Lower leg skin (tissue), 4 donors: ENCODE measurements at regions not wholly inside any gene's neighbourhood (a gene's known extent, or its start where the extent isn't known, plus 50 kb on each side); places are given as distances from the start of the nearest gene placed in this dataset.

Experiments used
- DNase-seq, 2 donors: peaks; one replicate each; pipeline ENCODE4 v3.0.0-alpha.2; 2019; ENCODE audit warnings: low spot score in 2 of 2
- H3K4me3 ChIP-seq: fragments of 200-600 bp; sonication (generic); 2 replicates; pipeline ENCODE4 v1.5.1; 2017; ENCODE audit warnings: mild to moderate bottlenecking, low read depth; ENCODE audit not compliant: poor library complexity, severe bottlenecking
- CTCF ChIP-seq, 3 donors: fragments of 450-650 bp; IDR thresholded peaks; one replicate each; pipeline ENCODE4 v1.5.1; 2016; ENCODE audit warnings: antibody characterized with exemption in 3 of 3, mild to moderate bottlenecking in 3 of 3, moderate library complexity in 2 of 3
- POLR2A ChIP-seq, 2 donors: fragments of 450-650 bp; IDR thresholded peaks; one replicate each; pipeline ENCODE4 v1.6.1; 2016 to 2017; ENCODE audit warnings: antibody characterized with exemption in 2 of 2, mild to moderate bottlenecking in 1 of 2, moderate library complexity in 1 of 2
- whole genome bisulfite sequencing, 2 donors: methylation state at CpG; one replicate each; pipeline ENCODE4 v1.1.5; 2018; 5-methylcytosine and 5-hydroxymethylcytosine counted together
- intact Hi-C: fragments of 100-400 bp; cut with DNase I; formaldehyde crosslinking; loops from one replicate; pipeline ENCODE4 v1.15.0; 2023; ENCODE audit warnings: low total_unique reads

- 39 to 46% methylated on average over 1 of the region's 1 CpG for WGBS, 2 donors
- H3K4me3 ChIP-seq, result no peak overlapping the region
- DNase-seq, result no peak
- TF ChIP-seq POLR2A (IDR thresholded peaks at IDR 0.05) (no peak), CTCF (IDR thresholded peaks at IDR 0.05) (no peak)
- intact Hi-C loops, result no loop called here
Observed at GRCh38 chr18:2100694-2101213, 470.6 kb downstream of the METTL4 start.

- H3K4me3 ChIP-seq, result no peak overlapping the region
- no peak for DNase-seq
- intact Hi-C loops, result no loop called here
- TF ChIP-seq CTCF (IDR thresholded peaks at IDR 0.05), result no peak
- no peak for TF ChIP-seq POLR2A (IDR thresholded peaks at IDR 0.05)
Observed at GRCh38 chr18:2102022-2102421, 469.3 kb downstream of the METTL4 start.

GRCh38 chr18:2103299-2103698 lies 468.0 kb downstream of the METTL4 start:
- TF ChIP-seq CTCF (IDR thresholded peaks at IDR 0.05) (no peak), POLR2A (IDR thresholded peaks at IDR 0.05) (no peak)
- no peak for DNase-seq
- WGBS, 2 donors, result 80 to 81% methylated on average over 2 of the region's 2 CpGs
- intact Hi-C loops, result no loop called here
- H3K4me3 ChIP-seq, result no peak overlapping the region

- intact Hi-C loops, result no loop called here
- 45 to 46% methylated on average over 16 of the region's 16 CpGs for WGBS, 2 donors
- no peak overlapping the region for H3K4me3 ChIP-seq
- no peak for DNase-seq
- TF ChIP-seq POLR2A (IDR thresholded peaks at IDR 0.05) (no peak), CTCF (IDR thresholded peaks at IDR 0.05) (no peak)
Observed at GRCh38 chr18:2104620-2105462, 466.5 kb downstream of the METTL4 start.

- 82 to 83% methylated on average over 6 of the region's 6 CpGs for WGBS, 2 donors
- no peak overlapping the region for H3K4me3 ChIP-seq
- intact Hi-C loops, result no loop called here
- DNase-seq, result no peak
- TF ChIP-seq CTCF (IDR thresholded peaks at IDR 0.05) (no peak), POLR2A (IDR thresholded peaks at IDR 0.05) (no peak)
Observed at GRCh38 chr18:2108591-2108990, 462.7 kb downstream of the METTL4 start.
